Chondrocyte (in vitro differentiated cells): ENCODE measurements at regions not wholly inside any gene's neighbourhood (a gene's known extent, or its start where the extent isn't known, plus 50 kb on each side); places are given as distances from the start of the nearest gene placed in this dataset.

Experiments
- DNase-seq: peaks from one replicate; pipeline ENCODE4 v3.0.0; 2021; ENCODE audit warnings: mixed read lengths, low spot score
- H3K27ac Mint-ChIP-seq: one replicate; pipeline ENCODE4 v1.8.0; 2021; ENCODE audit warnings: mild to moderate bottlenecking, moderate library complexity, mixed read lengths; ENCODE audit not compliant: unreplicated experiment
- H3K27me3 Mint-ChIP-seq: 2 replicates; pipeline ENCODE4 v1.8.0; 2021; ENCODE audit warnings: low read depth, mixed read lengths
- H3K36me3 Mint-ChIP-seq: 2 replicates; pipeline ENCODE4 v1.8.0; 2021; ENCODE audit warnings: low read depth, mixed read lengths
- H3K4me1 Mint-ChIP-seq: 2 replicates; pipeline ENCODE4 v1.8.0; 2021; ENCODE audit warnings: low read depth, mild to moderate bottlenecking, mixed read lengths
- H3K4me3 Mint-ChIP-seq: one replicate; pipeline ENCODE4 v1.8.0; 2021; ENCODE audit warnings: mild to moderate bottlenecking, moderate library complexity, mixed read lengths; ENCODE audit not compliant: unreplicated experiment
- H3K9me3 Mint-ChIP-seq: 2 replicates; pipeline ENCODE4 v1.8.0; 2021; ENCODE audit warnings: low read depth, mixed read lengths
- CTCF ChIP-seq: fragments of 200-600 bp; sonication (generic); IDR thresholded peaks from 2 replicates; pipeline ENCODE4 v1.5.0; 2021; ENCODE audit warnings: antibody characterized with exemption, mild to moderate bottlenecking, moderate library complexity

- no peak for DNase-seq
- no peaks in the 10 kb centered on the region for H3K9me3 Mint-ChIP-seq
- H3K4me1 Mint-ChIP-seq = no peaks in the 10 kb centered on the region
- H3K4me3 Mint-ChIP-seq = no peak overlapping the region
- H3K27ac Mint-ChIP-seq = no peak overlapping the region
- TF ChIP-seq CTCF = no peak
- no peaks in the 10 kb centered on the region for H3K36me3 Mint-ChIP-seq
- H3K27me3 Mint-ChIP-seq = peaks cover 8% of the 10 kb centered on the region
Measured at GRCh38 chr18:66138642-66139041, 387.8 kb downstream of the CDH7 start.

GRCh38 chr18:66136039-66136438 is 385.2 kb downstream of the CDH7 start:
- no peak overlapping the region for H3K4me3 Mint-ChIP-seq
- H3K27ac Mint-ChIP-seq = no peak overlapping the region
- H3K9me3 Mint-ChIP-seq = no peaks in the 10 kb centered on the region
- TF ChIP-seq CTCF = no peak
- H3K36me3 Mint-ChIP-seq = no peaks in the 10 kb centered on the region
- H3K27me3 Mint-ChIP-seq = peaks cover 4% of the 10 kb centered on the region
- DNase-seq = no peak
- H3K4me1 Mint-ChIP-seq = no peaks in the 10 kb centered on the region

GRCh38 chr18:66129248-66129647 is 378.4 kb downstream of the CDH7 start:
- no peaks in the 10 kb centered on the region for H3K9me3 Mint-ChIP-seq
- H3K27me3 Mint-ChIP-seq = peaks cover 5% of the 10 kb centered on the region
- no peaks in the 10 kb centered on the region for H3K4me1 Mint-ChIP-seq
- no peak for DNase-seq
- no peak for TF ChIP-seq CTCF
- no peak overlapping the region for H3K4me3 Mint-ChIP-seq
- H3K27ac Mint-ChIP-seq = no peak overlapping the region
- H3K36me3 Mint-ChIP-seq = no peaks in the 10 kb centered on the region

- no peak overlapping the region for H3K4me3 Mint-ChIP-seq
- no peak for TF ChIP-seq CTCF
- no peaks in the 10 kb centered on the region for H3K4me1 Mint-ChIP-seq
- no peak for DNase-seq
- no peak overlapping the region for H3K27ac Mint-ChIP-seq
- H3K27me3 Mint-ChIP-seq = peaks cover 5% of the 10 kb centered on the region
- H3K36me3 Mint-ChIP-seq = no peaks in the 10 kb centered on the region
- no peaks in the 10 kb centered on the region for H3K9me3 Mint-ChIP-seq
Measured at GRCh38 chr18:66126266-66126665, 375.5 kb downstream of the CDH7 start.

- H3K9me3 Mint-ChIP-seq = no peaks in the 10 kb centered on the region
- H3K4me3 Mint-ChIP-seq = no peak overlapping the region
- no peaks in the 10 kb centered on the region for H3K4me1 Mint-ChIP-seq
- TF ChIP-seq CTCF = peak; percentile 47
- no peak overlapping the region for H3K27ac Mint-ChIP-seq
- peaks cover 5% of the 10 kb centered on the region for H3K27me3 Mint-ChIP-seq
- no peaks in the 10 kb centered on the region for H3K36me3 Mint-ChIP-seq
- no peak for DNase-seq
Measured at GRCh38 chr18:66124394-66124793, 373.6 kb downstream of the CDH7 start.
